Fibroblast of skin of left biceps (primary cell): ENCODE measurements at regions not wholly inside any gene's neighbourhood (a gene's known extent, or its start where the extent isn't known, plus 50 kb on each side); places are given as distances from the start of the nearest gene placed in this dataset.

Experiments
- DNase-seq, 2 experiments: peaks; one replicate each; pipeline ENCODE4 v3.0.0-alpha.2; 2013; ENCODE audit warnings: low read depth in 2 of 2

DNA sequence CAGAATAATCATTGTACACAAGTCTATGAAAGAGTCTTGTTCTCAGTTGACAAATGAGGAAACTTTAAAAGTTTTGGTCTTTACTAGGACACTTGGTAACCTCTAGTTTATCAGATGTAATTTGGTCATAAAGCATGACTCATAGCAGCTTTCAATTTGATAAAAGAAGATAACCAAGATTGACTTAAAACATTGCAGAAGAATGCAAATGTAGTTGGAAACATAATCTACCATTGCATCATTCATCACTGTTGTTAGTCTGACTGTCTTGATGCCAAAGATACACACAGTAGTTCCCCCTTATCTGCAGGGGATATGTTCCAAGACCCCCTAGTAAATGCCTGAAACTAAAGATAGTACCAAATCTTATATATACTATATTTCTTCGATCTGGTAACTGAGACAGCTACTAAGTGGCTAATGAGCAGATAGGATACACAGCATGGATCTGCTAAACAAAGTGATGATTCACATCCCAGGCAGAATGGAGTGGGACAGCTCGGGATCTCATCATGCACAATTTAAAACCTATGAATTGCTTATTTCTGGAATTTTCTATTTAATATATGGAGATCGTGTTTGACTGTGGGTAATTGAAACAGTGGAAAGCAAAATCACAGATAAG, 131.4 kb upstream of the CCDC68 start:
- no peak for DNase-seq

- no peak for DNase-seq
Measured at GRCh38 chr18:55089610-55090009, 130.3 kb upstream of the CCDC68 start.

- DNase-seq = no peak
Measured at GRCh38 chr18:55088561-55088960, 129.3 kb upstream of the CCDC68 start.

GRCh38 chr18:55088000-55088401, 128.7 kb upstream of the CCDC68 start:
- DNase-seq = no peak

DNA sequence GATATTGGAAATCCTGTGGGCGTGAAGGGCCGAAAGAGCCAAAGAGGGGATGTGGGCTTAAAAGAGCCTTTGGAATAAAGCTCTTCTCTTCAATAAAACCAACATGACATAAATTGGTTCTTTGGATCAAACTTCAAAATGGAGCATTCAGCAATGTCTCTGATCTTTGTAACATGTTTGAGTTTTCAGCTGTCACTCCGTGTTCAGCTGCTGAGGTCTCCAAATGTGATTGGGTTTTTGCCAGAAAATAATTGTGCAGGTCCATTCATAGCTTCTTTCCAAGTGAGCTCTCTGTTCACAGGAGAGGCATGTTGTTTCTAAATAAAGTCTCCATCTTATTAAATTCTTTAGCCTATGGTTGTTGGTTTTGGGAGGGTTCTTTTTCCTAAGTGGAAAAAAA, 127.6 kb upstream of the CCDC68 start:
- DNase-seq = no peak

GRCh38 chr18:55085557-55086285, 126.5 kb upstream of the CCDC68 start:
- no peak for DNase-seq

GRCh38 chr18:55084550-55084949, 125.3 kb upstream of the CCDC68 start:
- DNase-seq = no peak

DNA sequence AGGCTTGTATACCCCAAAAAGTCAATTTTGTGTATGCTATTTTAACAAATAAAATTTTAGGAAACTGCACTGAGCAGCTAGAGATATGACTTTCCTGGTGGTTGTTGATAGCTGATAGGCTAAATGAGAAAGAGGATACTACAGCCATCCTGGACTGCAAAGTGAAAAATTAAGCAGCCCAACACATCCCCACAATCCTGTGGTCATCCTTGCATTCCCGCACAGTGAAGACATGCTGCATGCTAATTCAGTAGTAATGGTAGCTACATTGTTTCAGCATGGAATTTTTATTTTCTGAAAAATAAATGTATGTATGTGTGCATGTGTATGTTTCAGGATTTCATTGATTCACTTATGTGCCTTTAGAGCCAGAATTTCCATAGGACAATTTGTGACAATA, 124.2 kb upstream of the CCDC68 start:
- DNase-seq = peak in 1 of 2 experiments; percentile 60

- DNase-seq = no peak
Measured at GRCh38 chr18:55079481-55080355, 120.5 kb upstream of the CCDC68 start.

GRCh38 chr18:55079067-55079466, 119.8 kb upstream of the CCDC68 start:
- no peak for DNase-seq

DNA sequence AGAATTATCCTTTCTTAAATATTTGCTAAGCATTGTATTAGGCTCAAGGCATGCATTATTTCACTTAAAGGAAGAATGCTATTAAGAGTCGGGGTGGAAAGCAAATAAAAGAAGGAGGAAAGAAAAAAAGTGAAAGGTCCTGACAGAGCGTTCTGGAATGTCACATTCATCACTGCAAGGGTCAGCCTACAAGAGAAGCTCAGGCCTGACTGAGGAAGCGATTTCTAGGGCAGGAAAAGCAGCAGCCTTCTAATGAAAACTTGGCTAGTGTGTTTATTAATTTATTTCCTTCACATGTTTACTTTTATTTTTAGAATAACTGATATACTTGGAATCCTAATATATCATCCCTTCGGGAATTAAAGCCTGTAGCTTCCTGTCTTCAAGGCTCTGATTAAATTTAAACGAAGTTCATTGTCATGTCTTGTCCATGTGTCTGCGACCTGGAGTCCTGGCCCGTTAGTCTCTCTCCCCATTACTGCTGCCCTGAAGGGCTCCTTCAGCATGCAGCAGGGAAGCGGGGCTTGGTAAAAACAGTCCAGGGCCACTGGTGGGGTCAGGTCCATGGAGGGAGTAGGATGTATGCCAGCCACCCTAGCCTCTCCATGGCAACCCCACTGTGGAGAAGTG, 119.2 kb upstream of the CCDC68 start:
- DNase-seq = no peak

DNA sequence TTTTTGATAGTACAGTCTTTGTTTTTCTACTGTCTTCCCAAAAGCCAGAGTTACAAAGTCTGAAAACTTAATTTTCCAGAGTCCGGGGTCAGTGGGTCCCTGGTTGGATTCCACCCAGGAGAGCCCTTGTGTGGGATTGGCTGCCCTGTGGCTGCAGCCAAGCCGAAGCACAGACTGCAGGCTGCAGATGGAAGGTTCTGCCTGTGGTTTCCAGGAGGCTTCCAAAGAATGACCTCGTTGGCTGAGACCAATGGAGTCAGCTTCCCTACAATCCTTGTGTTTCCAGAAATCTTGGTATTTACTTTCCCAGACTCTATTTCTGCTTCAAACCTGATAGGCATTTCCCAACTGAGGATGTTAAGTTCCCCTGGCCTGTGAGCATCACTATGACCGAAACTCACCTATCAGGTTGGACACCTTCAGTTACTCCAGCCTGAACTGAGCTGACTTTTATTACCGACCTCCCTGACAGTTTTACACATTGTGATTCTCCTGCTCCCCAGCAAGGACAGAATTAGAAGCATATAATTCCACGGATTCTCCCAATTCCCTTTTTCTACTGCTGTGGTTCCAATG, 117.5 kb upstream of the CCDC68 start:
- no peak for DNase-seq

- no peak for DNase-seq
Measured at GRCh38 chr18:55073834-55074233, 114.6 kb upstream of the CCDC68 start.

GRCh38 chr18:55073116-55073515, 113.9 kb upstream of the CCDC68 start:
- no peak for DNase-seq

GRCh38 chr18:55072698-55073097, 113.4 kb upstream of the CCDC68 start:
- DNase-seq = no peak

DNA sequence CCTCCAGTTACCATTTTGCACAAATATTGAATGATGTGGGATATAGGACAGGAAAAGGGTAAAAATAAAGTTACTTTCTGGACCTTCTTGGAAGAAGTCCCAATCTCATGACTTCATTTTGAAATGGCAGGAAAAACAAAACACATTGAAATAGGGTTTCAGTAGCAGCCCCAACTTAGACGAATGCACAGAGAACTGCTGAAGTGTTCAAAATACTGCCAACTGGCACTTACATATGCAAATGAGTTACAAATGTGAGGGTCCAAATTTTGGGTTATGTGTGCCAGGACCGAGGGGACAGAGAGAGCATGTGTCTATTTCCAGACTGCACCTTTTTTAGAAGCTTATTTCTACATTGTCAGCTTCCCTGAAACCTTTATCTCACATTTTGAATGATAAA, 112.9 kb upstream of the CCDC68 start:
- no peak for DNase-seq

DNA sequence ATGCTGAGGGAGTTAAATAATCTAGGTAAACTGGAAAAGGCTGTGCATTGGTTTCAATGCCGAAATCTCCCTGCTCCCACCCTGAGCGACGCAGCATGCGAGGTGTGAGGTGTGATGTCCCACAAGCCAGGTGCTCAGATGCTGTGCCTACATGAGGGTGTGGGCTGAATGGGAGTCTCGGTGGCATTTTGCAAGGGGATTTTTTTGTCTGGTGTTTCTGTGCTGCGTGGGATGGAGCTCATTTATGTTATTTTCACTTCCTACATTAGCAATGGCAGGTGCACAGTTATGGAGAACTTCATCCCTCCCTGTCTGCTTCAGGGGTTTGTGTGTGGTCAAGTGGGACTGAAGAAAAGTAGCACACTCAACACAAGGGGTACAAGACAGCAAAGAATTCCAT, 110.2 kb upstream of the CCDC68 start:
- DNase-seq = no peak

- no peak for DNase-seq
Measured at GRCh38 chr18:55064760-55065159, 105.5 kb upstream of the CCDC68 start.

DNA sequence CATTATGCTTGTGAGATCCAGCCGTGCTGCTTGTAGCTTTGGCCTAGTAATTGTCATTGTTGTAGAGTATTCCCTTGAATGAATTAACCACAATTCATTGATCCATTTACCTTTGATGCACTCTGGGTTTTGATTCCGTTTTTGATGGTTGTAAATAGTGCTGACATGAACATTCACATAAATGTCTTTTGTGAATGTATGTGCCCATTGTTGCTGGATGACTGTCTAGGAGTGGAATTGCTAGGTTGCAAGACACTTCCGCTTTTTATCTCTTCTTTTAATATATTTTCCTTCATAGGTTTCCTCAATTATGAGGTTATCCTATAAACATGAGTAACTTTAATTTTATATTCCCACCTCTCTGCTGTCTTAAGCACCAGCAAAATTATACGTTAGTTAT, 104.8 kb upstream of the CCDC68 start:
- DNase-seq = no peak

GRCh38 chr18:55054021-55054990, 95.0 kb upstream of the CCDC68 start:
- no peak for DNase-seq

- DNase-seq = peak; percentile 15 to 37
Measured at GRCh38 chr18:55048892-55049291, 89.6 kb upstream of the CCDC68 start.
